DOHH2 (cell line): ENCODE measurements at regions not wholly inside any gene's neighbourhood (a gene's known extent, or its start where the extent isn't known, plus 50 kb on each side); places are given as distances from the start of the nearest gene placed in this dataset.

Experiments used
- H3F3A ChIP-seq: fragments of 200-600 bp; sonication (generic), shearing (Covaris generic); 2 replicates; pipeline ENCODE4 v1.6.0; 2016; ENCODE audit warnings: antibody characterized with exemption, mild to moderate bottlenecking; ENCODE audit not compliant: control insufficient read depth, insufficient read depth
- H3K27ac ChIP-seq: fragments of 200-600 bp; sonication (generic); 2 replicates; pipeline ENCODE4 v1.5.1; 2014; ENCODE audit warnings: low read depth, mild to moderate bottlenecking, low read length, moderate library complexity
- H3K27me3 ChIP-seq: fragments of 200-600 bp; sonication (generic); 2 replicates; pipeline ENCODE4 v1.6.1; 2014; ENCODE audit warnings: mild to moderate bottlenecking, low read length, mixed read lengths; ENCODE audit not compliant: control insufficient read depth
- H3K36me3 ChIP-seq: fragments of 200-600 bp; sonication (generic); 2 replicates; pipeline ENCODE4 v1.6.1; 2014; ENCODE audit warnings: mild to moderate bottlenecking, low read length, moderate library complexity, mixed read lengths; ENCODE audit not compliant: control insufficient read depth
- H3K4me1 ChIP-seq: fragments of 200-600 bp; sonication (generic); 2 replicates; pipeline ENCODE4 v1.6.1; 2014; ENCODE audit warnings: mild to moderate bottlenecking, low read length, mixed read lengths; ENCODE audit not compliant: control insufficient read depth
- H3K4me2 ChIP-seq: fragments of 200-600 bp; sonication (generic); 2 replicates; pipeline ENCODE4 v1.6.0; 2014; ENCODE audit warnings: mild to moderate bottlenecking, low read length, moderate library complexity
- H3K4me3 ChIP-seq: fragments of 200-600 bp; sonication (generic); 2 replicates; pipeline ENCODE4 v1.5.1; 2014; ENCODE audit warnings: mild to moderate bottlenecking, low read length, mixed read lengths
- H3K79me2 ChIP-seq: fragments of 200-600 bp; sonication (generic); 2 replicates; pipeline ENCODE4 v1.6.1; 2014; ENCODE audit warnings: mild to moderate bottlenecking, low read length, mixed read lengths; ENCODE audit not compliant: control insufficient read depth
- H3K9me2 ChIP-seq: fragments of 200-600 bp; sonication (generic); replicated peaks from 2 replicates; pipeline ENCODE4 v1.6.1; 2014; ENCODE audit warnings: mild to moderate bottlenecking, low read length, mixed read lengths; ENCODE audit not compliant: control insufficient read depth
- H3K9me3 ChIP-seq: fragments of 200-600 bp; sonication (generic); 2 replicates; pipeline ENCODE4 v1.6.1; 2014; ENCODE audit warnings: antibody characterized with exemption, low read length, mixed read lengths; ENCODE audit not compliant: control insufficient read depth, insufficient read depth
- H4K20me1 ChIP-seq: fragments of 200-600 bp; sonication (generic); 2 replicates; pipeline ENCODE4 v1.6.0; 2014; ENCODE audit warnings: low read depth, mild to moderate bottlenecking, antibody characterized with exemption, low read length, moderate library complexity; ENCODE audit not compliant: control insufficient read depth, insufficient read depth
- CTCF ChIP-seq: fragments of 200-600 bp; sonication (generic); IDR thresholded peaks from one replicate; pipeline ENCODE4 v1.5.1; 2014; ENCODE audit warnings: antibody characterized with exemption, mild to moderate bottlenecking, low read depth, low read length; ENCODE audit not compliant: poor library complexity, severe bottlenecking
- EZH2phosphoT487 ChIP-seq: fragments of 200-600 bp; sonication (generic); IDR thresholded peaks from 2 replicates; pipeline ENCODE4 v1.6.1; 2017; ENCODE audit warnings: borderline replicate concordance, mild to moderate bottlenecking, antibody characterized with exemption, low read length, moderate library complexity, mixed read lengths

GRCh38 chr3:63151897-63152296 is 126.2 kb upstream of the SYNPR start:
- Histone ChIP-seq H3K9me2 (no peaks in the 10 kb centered on the region), H3K9me3 (no peaks in the 10 kb centered on the region), H4K20me1 (no peaks in the 10 kb centered on the region), H3K27ac (no peak overlapping the region), H3K4me2 (no peak overlapping the region), H3K4me1 (no peaks in the 10 kb centered on the region), H3K4me3 (no peak overlapping the region), H3K36me3 (no peaks in the 10 kb centered on the region), H3F3A (no peaks in the 10 kb centered on the region), H3K79me2 (no peaks in the 10 kb centered on the region), H3K27me3 (no peaks in the 10 kb centered on the region)
- TF ChIP-seq EZH2phosphoT487 (no peak), CTCF (no peak)

GRCh38 chr3:63159764-63160163 is 118.3 kb upstream of the SYNPR start:
- H3K4me2 ChIP-seq: no peak overlapping the region
- TF ChIP-seq EZH2phosphoT487: no peak
- TF ChIP-seq CTCF: no peak
- H3K9me2 ChIP-seq: no peaks in the 10 kb centered on the region
- H3K79me2 ChIP-seq: no peaks in the 10 kb centered on the region
- no peaks in the 10 kb centered on the region for H3K9me3 ChIP-seq
- no peak overlapping the region for H3K4me3 ChIP-seq
- no peaks in the 10 kb centered on the region for H3K36me3 ChIP-seq
- H4K20me1 ChIP-seq: no peaks in the 10 kb centered on the region
- no peaks in the 10 kb centered on the region for H3F3A ChIP-seq
- no peak overlapping the region for H3K27ac ChIP-seq
- no peaks in the 10 kb centered on the region for H3K4me1 ChIP-seq
- H3K27me3 ChIP-seq: no peaks in the 10 kb centered on the region

- TF ChIP-seq EZH2phosphoT487: no peak
- TF ChIP-seq CTCF: no peak
- Histone ChIP-seq H3K36me3 (no peaks in the 10 kb centered on the region), H3K4me3 (no peak overlapping the region), H3K27ac (no peak overlapping the region), H3K4me1 (peaks cover 7% of the 10 kb centered on the region), H3F3A (no peaks in the 10 kb centered on the region), H3K9me2 (no peaks in the 10 kb centered on the region), H4K20me1 (no peaks in the 10 kb centered on the region), H3K79me2 (no peaks in the 10 kb centered on the region), H3K27me3 (no peaks in the 10 kb centered on the region), H3K4me2 (no peak overlapping the region), H3K9me3 (no peaks in the 10 kb centered on the region)
These were observed 111.0 kb upstream of the SYNPR start for GRCh38 chr3:63167113-63167512.

- TF ChIP-seq CTCF (no peak), EZH2phosphoT487 (no peak)
- H3K36me3 ChIP-seq: no peaks in the 10 kb centered on the region
- H3K27me3 ChIP-seq: no peaks in the 10 kb centered on the region
- H3K27ac ChIP-seq: no peak overlapping the region
- H3K4me3 ChIP-seq: no peak overlapping the region
- H3K4me2 ChIP-seq: no peak overlapping the region
- H3K79me2 ChIP-seq: no peaks in the 10 kb centered on the region
- no peaks in the 10 kb centered on the region for H3F3A ChIP-seq
- peaks cover 7% of the 10 kb centered on the region for H3K4me1 ChIP-seq
- H3K9me2 ChIP-seq: no peaks in the 10 kb centered on the region
- H3K9me3 ChIP-seq: no peaks in the 10 kb centered on the region
- no peaks in the 10 kb centered on the region for H4K20me1 ChIP-seq
These were observed 109.9 kb upstream of the SYNPR start for GRCh38 chr3:63168179-63168578.
